ENCODE measurements at regions not wholly inside any gene's neighbourhood (a gene's known extent, or its start where the extent isn't known, plus 50 kb on each side); places are given as distances from the start of the nearest gene placed in this dataset.

DNA sequence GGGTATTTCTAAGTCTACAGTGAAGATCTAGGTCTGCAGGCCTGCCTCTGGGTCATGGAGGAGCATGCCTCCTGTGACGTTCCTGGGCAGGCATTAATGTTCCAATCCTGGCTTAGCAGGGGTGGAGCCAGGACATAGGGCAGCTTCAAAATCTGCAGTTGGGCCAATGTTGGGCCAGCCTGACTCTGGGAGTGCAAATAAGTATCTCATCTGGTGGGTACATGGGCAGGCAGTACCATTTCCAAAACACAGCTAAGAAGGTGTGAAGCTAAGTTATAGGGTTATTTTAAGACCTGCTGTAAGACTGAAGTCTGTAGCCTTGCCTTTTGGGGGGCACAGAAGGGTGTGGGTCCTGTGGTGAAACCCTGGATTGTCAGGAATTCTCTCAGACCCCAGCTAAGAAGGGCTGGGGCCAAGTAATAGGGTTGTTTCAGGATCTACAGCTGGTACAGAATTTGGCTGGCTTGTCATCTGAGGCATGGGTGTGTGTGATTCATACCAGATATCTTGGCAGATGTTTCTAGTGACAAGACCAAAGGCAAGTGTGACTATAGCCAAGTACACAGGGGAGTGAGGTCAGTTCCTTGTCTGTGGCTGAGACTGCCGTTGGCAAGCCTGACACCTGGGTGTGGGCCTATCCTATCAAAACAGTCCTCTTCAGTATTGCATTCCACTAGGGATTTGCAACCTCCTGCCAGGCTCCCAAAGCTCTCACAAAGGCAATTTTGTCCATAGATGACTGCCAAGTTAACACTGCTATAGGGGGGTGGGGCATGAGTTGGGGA, 468.7 kb upstream of the B3GALT2 start:
- no peak overlapping the region for H3K27ac ChIP-seq (ENCODE audit: low read depth, low read length)
- H3K4me3 ChIP-seq (ENCODE audit: low read length in 3 of 3) = no peak overlapping the region
- no peak overlapping the region for H3K9ac ChIP-seq (ENCODE audit: low read depth in 1 of 3, low read length in 3 of 3)
- no peaks in the 10 kb centered on the region for H3K4me1 ChIP-seq (ENCODE audit: control insufficient read depth in 3 of 3, insufficient read depth in 3 of 3, low read length in 3 of 3)
- peaks cover 0 to 5% (median 4%) of the 10 kb centered on the region in 3 donors for H3K9me3 ChIP-seq (ENCODE audit: control insufficient read depth in 3 of 3, low read length in 3 of 3)
- H3K36me3 ChIP-seq (ENCODE audit: control insufficient read depth in 3 of 3, insufficient read depth in 3 of 3, low read length in 3 of 3) = no peaks in the 10 kb centered on the region
- no peaks in the 10 kb centered on the region for H3K27me3 ChIP-seq (ENCODE audit: control insufficient read depth in 3 of 3, insufficient read depth in 3 of 3, low read length in 3 of 3)

DNA sequence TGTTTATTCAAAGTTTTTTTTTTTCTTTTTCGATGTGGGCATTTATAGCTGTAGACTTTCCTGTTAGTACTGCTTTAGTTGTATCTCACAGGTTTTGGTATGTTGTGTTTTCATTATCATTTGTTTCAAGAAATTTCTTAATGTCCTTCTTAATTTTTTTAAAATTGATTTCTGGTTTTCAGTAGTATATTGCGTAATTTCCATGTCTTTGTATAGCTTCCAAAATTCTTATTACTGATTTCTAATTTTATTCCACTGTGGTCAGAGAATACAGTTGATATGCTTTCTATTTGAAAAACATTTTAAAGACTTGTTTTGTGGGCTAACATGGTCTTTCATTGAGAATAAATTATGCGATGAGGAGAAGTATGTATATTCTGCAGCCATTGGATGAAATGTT, 463.2 kb upstream of the B3GALT2 start:
- H3K9ac ChIP-seq (ENCODE audit: low read depth in 1 of 3, low read length in 3 of 3) = no peak overlapping the region
- H3K36me3 ChIP-seq (ENCODE audit: control insufficient read depth in 3 of 3, insufficient read depth in 3 of 3, low read length in 3 of 3) = no peaks in the 10 kb centered on the region
- no peak overlapping the region for H3K4me3 ChIP-seq (ENCODE audit: low read length in 3 of 3)
- no peaks in the 10 kb centered on the region for H3K27me3 ChIP-seq (ENCODE audit: control insufficient read depth in 3 of 3, insufficient read depth in 3 of 3, low read length in 3 of 3)
- peaks cover 0 to 2% (median 1%) of the 10 kb centered on the region in 3 donors for H3K9me3 ChIP-seq (ENCODE audit: control insufficient read depth in 3 of 3, low read length in 3 of 3)
- no peak overlapping the region for H3K27ac ChIP-seq (ENCODE audit: low read depth, low read length)
- H3K4me1 ChIP-seq (ENCODE audit: control insufficient read depth in 3 of 3, insufficient read depth in 3 of 3, low read length in 3 of 3) = no peaks in the 10 kb centered on the region

DNA sequence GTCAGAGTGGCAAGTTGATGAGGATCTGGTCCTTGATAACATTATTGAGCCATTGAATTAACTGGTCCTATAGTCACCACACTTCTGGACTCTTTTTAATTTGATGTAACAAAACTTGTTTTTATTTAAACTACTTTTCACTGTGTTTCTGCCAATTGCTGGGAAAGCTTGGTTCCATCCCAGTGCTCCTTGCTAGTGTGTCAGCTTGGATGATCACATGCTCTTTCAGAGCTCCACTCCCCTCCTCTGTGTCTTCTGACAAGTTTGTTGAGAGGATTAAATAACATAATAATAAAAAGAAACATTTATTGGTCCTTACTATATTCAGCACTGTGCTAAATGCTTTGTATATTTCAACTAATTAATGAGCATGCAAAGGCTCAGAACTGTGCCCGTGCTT, 448.5 kb upstream of the B3GALT2 start:
- H3K9ac ChIP-seq (ENCODE audit: low read depth in 1 of 3, low read length in 3 of 3) = no peak overlapping the region
- H3K27ac ChIP-seq (ENCODE audit: low read depth, low read length) = no peak overlapping the region
- no peak overlapping the region for H3K4me3 ChIP-seq (ENCODE audit: low read length in 3 of 3)
- H3K9me3 ChIP-seq (ENCODE audit: control insufficient read depth in 3 of 3, low read length in 3 of 3) = no peaks in the 10 kb centered on the region
- no peaks in the 10 kb centered on the region for H3K27me3 ChIP-seq (ENCODE audit: control insufficient read depth in 3 of 3, insufficient read depth in 3 of 3, low read length in 3 of 3)
- H3K36me3 ChIP-seq (ENCODE audit: control insufficient read depth in 3 of 3, insufficient read depth in 3 of 3, low read length in 3 of 3) = no peaks in the 10 kb centered on the region
- no peaks in the 10 kb centered on the region for H3K4me1 ChIP-seq (ENCODE audit: control insufficient read depth in 3 of 3, insufficient read depth in 3 of 3, low read length in 3 of 3)

DNA sequence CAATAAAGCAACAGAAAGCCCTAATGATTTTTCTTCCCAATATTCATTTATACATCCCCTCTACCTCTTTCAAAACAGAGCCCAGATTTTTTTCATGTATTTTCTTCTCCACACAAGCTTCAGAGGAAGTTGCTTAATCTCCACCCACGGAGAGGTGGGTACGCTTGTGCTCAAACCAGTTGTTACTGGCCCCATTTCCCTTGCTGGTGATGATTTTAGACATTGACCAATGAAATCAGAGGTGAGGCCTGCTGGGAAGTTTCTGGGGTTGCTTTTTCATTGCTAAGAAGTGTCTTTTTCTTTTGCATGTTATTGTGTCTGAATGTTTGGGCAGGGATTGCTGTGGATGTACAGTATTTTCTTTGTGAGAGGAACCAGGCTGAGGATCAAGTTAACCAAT, 448.1 kb upstream of the B3GALT2 start:
- no peaks in the 10 kb centered on the region for H3K27me3 ChIP-seq (ENCODE audit: control insufficient read depth in 3 of 3, insufficient read depth in 3 of 3, low read length in 3 of 3)
- no peaks in the 10 kb centered on the region for H3K4me1 ChIP-seq (ENCODE audit: control insufficient read depth in 3 of 3, insufficient read depth in 3 of 3, low read length in 3 of 3)
- H3K9ac ChIP-seq (ENCODE audit: low read depth in 1 of 3, low read length in 3 of 3) = no peak overlapping the region
- no peaks in the 10 kb centered on the region for H3K9me3 ChIP-seq (ENCODE audit: control insufficient read depth in 3 of 3, low read length in 3 of 3)
- H3K36me3 ChIP-seq (ENCODE audit: control insufficient read depth in 3 of 3, insufficient read depth in 3 of 3, low read length in 3 of 3) = no peaks in the 10 kb centered on the region
- H3K4me3 ChIP-seq (ENCODE audit: low read length in 3 of 3) = no peak overlapping the region
- H3K27ac ChIP-seq (ENCODE audit: low read depth, low read length) = no peak overlapping the region

DNA sequence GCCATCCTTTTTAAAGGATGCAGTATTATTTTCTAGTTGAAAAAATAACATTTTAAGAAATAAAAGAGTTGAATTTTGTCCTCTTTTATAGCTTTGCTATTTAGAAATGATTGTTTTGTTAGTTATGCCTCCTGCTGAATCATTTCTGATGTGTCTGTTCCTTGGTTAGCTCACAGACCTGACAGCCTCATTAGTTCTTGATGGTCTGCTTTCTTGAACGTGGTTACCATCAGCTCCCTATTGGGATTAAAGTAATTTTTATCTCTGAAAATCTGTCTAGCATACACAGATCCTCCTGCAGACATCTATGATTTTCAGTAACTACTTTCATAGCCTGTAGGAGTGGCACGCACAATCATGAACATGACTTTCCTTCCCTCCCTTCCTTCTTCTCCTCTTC, 447.6 kb upstream of the B3GALT2 start:
- H3K27me3 ChIP-seq (ENCODE audit: control insufficient read depth in 3 of 3, insufficient read depth in 3 of 3, low read length in 3 of 3) = no peaks in the 10 kb centered on the region
- no peak overlapping the region for H3K9ac ChIP-seq (ENCODE audit: low read depth in 1 of 3, low read length in 3 of 3)
- H3K4me1 ChIP-seq (ENCODE audit: control insufficient read depth in 3 of 3, insufficient read depth in 3 of 3, low read length in 3 of 3) = no peaks in the 10 kb centered on the region
- no peak overlapping the region for H3K4me3 ChIP-seq (ENCODE audit: low read length in 3 of 3)
- no peak overlapping the region for H3K27ac ChIP-seq (ENCODE audit: low read depth, low read length)
- no peaks in the 10 kb centered on the region for H3K9me3 ChIP-seq (ENCODE audit: control insufficient read depth in 3 of 3, low read length in 3 of 3)
- H3K36me3 ChIP-seq (ENCODE audit: control insufficient read depth in 3 of 3, insufficient read depth in 3 of 3, low read length in 3 of 3) = no peaks in the 10 kb centered on the region

DNA sequence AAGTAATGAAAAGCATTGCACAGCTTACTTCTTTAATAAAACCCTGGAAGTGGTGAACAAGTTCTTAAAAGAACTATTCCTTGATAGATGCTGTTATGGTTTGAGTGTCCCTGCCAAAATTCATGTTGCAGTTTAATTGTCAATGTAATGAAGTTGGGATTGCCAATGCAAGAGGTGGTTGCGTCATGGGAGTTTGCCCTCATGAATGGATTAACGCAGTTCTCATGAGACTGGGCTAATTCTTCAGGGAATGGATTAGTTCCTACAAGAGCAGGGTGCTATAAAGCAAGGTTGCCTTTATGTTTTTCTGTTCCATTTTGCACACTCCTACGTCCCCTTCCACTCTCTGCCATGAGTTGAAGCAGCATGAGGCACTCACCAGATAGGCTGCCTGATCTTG, 446.7 kb upstream of the B3GALT2 start:
- H3K4me1 ChIP-seq (ENCODE audit: control insufficient read depth in 3 of 3, insufficient read depth in 3 of 3, low read length in 3 of 3) = no peaks in the 10 kb centered on the region
- no peaks in the 10 kb centered on the region for H3K9me3 ChIP-seq (ENCODE audit: control insufficient read depth in 3 of 3, low read length in 3 of 3)
- H3K27me3 ChIP-seq (ENCODE audit: control insufficient read depth in 3 of 3, insufficient read depth in 3 of 3, low read length in 3 of 3) = no peaks in the 10 kb centered on the region
- H3K4me3 ChIP-seq (ENCODE audit: low read length in 3 of 3) = no peak overlapping the region
- no peaks in the 10 kb centered on the region for H3K36me3 ChIP-seq (ENCODE audit: control insufficient read depth in 3 of 3, insufficient read depth in 3 of 3, low read length in 3 of 3)
- H3K9ac ChIP-seq (ENCODE audit: low read depth in 1 of 3, low read length in 3 of 3) = no peak overlapping the region
- H3K27ac ChIP-seq (ENCODE audit: low read depth, low read length) = no peak overlapping the region

DNA sequence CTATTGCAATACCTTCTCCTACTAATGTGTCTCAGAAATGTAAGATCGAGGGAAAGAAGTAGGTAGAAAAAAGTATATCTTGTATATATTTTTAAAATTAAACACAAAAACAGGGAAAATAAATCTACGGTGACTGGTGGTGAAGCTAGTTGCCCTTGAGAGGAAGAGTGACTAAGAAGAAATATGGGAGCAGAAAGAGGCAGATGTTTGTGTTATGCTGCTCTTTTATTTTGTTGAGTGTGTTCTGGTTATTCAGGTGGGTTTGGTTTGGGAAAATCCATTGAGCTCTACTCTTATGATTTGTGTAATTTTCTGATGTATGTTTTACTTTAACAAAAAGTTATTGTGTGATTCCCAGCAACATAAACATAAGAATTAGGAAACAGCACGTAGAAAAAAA, 444.9 kb upstream of the B3GALT2 start:
- H3K4me1 ChIP-seq (ENCODE audit: control insufficient read depth in 3 of 3, insufficient read depth in 3 of 3, low read length in 3 of 3) = no peaks in the 10 kb centered on the region
- H3K9me3 ChIP-seq (ENCODE audit: control insufficient read depth in 3 of 3, low read length in 3 of 3) = no peaks in the 10 kb centered on the region
- no peaks in the 10 kb centered on the region for H3K27me3 ChIP-seq (ENCODE audit: control insufficient read depth in 3 of 3, insufficient read depth in 3 of 3, low read length in 3 of 3)

DNA sequence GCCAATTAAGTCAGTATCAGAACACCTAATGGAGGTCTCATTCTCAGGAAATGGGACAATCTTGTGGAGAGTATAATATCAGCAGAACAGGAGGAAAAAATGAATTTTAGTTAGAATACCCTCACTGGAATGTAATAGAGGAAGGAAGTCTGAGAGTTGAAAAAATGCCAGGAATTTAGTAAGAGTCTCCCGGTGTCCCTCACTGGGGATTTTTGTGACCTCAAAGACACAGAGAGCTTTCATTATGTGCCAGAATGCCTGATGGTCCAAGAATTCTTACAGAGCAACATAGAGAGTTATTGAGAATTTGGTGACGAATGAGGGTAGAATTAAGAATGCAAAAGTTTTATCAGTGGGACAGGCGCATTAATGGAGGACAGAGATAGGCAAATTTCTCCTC, 443.5 kb upstream of the B3GALT2 start:
- H3K9me3 ChIP-seq (ENCODE audit: control insufficient read depth in 3 of 3, low read length in 3 of 3) = no peaks in the 10 kb centered on the region

More for the DNA sequence above, 444.9 kb upstream of the B3GALT2 start:
- no peak overlapping the region for H3K4me3 ChIP-seq (ENCODE audit: low read length in 3 of 3)
- H3K9ac ChIP-seq (ENCODE audit: low read depth in 1 of 3, low read length in 3 of 3) = no peak overlapping the region
- no peaks in the 10 kb centered on the region for H3K36me3 ChIP-seq (ENCODE audit: control insufficient read depth in 3 of 3, insufficient read depth in 3 of 3, low read length in 3 of 3)
- no peak overlapping the region for H3K27ac ChIP-seq (ENCODE audit: low read depth, low read length)

DNA sequence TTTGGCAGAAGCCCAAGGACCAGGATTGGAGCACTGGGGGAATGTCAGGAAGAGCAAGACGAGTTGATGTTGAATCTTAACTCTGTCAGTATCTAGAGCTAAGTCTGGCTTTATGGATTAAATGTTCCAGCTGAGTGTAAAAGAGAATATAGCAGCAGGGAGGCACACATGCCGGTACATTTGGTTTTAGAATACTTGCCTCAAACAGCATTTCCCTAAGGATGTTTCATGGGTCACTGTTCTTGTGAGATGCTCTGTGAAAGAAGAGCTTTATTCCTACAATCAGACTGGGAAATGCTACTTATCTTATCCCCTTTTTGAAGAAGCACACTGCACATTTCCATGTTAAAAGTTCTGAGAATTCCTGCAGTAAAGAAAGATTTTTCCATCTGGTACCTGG, 440.3 kb upstream of the B3GALT2 start:
- no peaks in the 10 kb centered on the region for H3K36me3 ChIP-seq (ENCODE audit: control insufficient read depth in 3 of 3, insufficient read depth in 3 of 3, low read length in 3 of 3)
- H3K4me1 ChIP-seq (ENCODE audit: control insufficient read depth in 3 of 3, insufficient read depth in 3 of 3, low read length in 3 of 3) = no peaks in the 10 kb centered on the region
- no peak overlapping the region for H3K4me3 ChIP-seq (ENCODE audit: low read length in 3 of 3)
- H3K9ac ChIP-seq (ENCODE audit: low read depth in 1 of 3, low read length in 3 of 3) = no peak overlapping the region
- no peak overlapping the region for H3K27ac ChIP-seq (ENCODE audit: low read depth, low read length)
- H3K27me3 ChIP-seq (ENCODE audit: control insufficient read depth in 3 of 3, insufficient read depth in 3 of 3, low read length in 3 of 3) = no peaks in the 10 kb centered on the region
- H3K9me3 ChIP-seq (ENCODE audit: control insufficient read depth in 3 of 3, low read length in 3 of 3) = no peaks in the 10 kb centered on the region

More for the DNA sequence above, 443.5 kb upstream of the B3GALT2 start:
- Histone ChIP-seq H3K4me1 (ENCODE audit: control insufficient read depth in 3 of 3, insufficient read depth in 3 of 3, low read length in 3 of 3) (no peaks in the 10 kb centered on the region), H3K4me3 (ENCODE audit: low read length in 3 of 3) (no peak overlapping the region), H3K9ac (ENCODE audit: low read depth in 1 of 3, low read length in 3 of 3) (no peak overlapping the region), H3K27ac (ENCODE audit: low read depth, low read length) (no peak overlapping the region), H3K27me3 (ENCODE audit: control insufficient read depth in 3 of 3, insufficient read depth in 3 of 3, low read length in 3 of 3) (no peaks in the 10 kb centered on the region), H3K36me3 (ENCODE audit: control insufficient read depth in 3 of 3, insufficient read depth in 3 of 3, low read length in 3 of 3) (no peaks in the 10 kb centered on the region)

DNA sequence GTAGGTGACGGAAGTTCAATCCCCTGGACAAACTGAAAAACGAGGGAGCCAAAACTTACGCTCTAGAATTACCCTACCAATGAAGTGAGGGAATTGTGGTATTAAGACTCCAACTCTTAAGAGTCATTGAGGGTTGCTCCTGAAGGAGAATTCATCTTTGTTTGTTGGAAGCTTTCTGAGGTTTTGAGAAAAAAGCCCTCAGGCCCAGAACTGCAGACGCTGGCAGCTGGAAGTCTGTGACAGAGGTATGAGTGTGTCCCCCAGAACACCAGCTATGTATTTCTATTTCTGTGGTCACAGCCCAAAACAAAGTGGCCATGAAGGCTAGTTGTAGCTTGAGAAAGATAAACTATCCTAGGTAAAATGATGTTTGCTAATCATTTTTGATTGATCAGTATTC, 438.8 kb upstream of the B3GALT2 start:
- no peak overlapping the region for H3K9ac ChIP-seq (ENCODE audit: low read depth in 1 of 3, low read length in 3 of 3)
- no peaks in the 10 kb centered on the region for H3K9me3 ChIP-seq (ENCODE audit: control insufficient read depth in 3 of 3, low read length in 3 of 3)
- H3K36me3 ChIP-seq (ENCODE audit: control insufficient read depth in 3 of 3, insufficient read depth in 3 of 3, low read length in 3 of 3) = no peaks in the 10 kb centered on the region
- no peaks in the 10 kb centered on the region for H3K27me3 ChIP-seq (ENCODE audit: control insufficient read depth in 3 of 3, insufficient read depth in 3 of 3, low read length in 3 of 3)
- no peaks in the 10 kb centered on the region for H3K4me1 ChIP-seq (ENCODE audit: control insufficient read depth in 3 of 3, insufficient read depth in 3 of 3, low read length in 3 of 3)
- H3K4me3 ChIP-seq (ENCODE audit: low read length in 3 of 3) = no peak overlapping the region
- H3K27ac ChIP-seq (ENCODE audit: low read depth, low read length) = no peak overlapping the region
